WTC11 (cell line): ENCODE measurements at regions not wholly inside any gene's neighbourhood (a gene's known extent, or its start where the extent isn't known, plus 50 kb on each side); places are given as distances from the start of the nearest gene placed in this dataset.

Experiments
- ATAC-seq: fragments of 200-7000 bp; cut with Tn5 transposase; 2 replicates; pipeline ENCODE4 v1.10.0; 2021; ENCODE audit warnings: mild to moderate bottlenecking, moderate library complexity
- CTCF ChIA-PET: fragments of 300-600 bp; sonication (Branson Sonifier 250); formaldehyde crosslinking; loops from one replicate; lab custom pipeline; 2021; ENCODE audit warnings: antibody characterized with exemption; lab: Charles Lee
- POLR2A ChIA-PET: fragments of 350-600 bp; sonication (Branson Sonifier 250); formaldehyde crosslinking; loops from one replicate; lab custom pipeline; 2021; ENCODE audit warnings: antibody characterized with exemption; lab: Charles Lee
- DNase-seq: peaks from one replicate; pipeline ENCODE4 v3.0.0; 2021; ENCODE audit warnings: low spot score
- H3K27ac Mint-ChIP-seq: 2 replicates; pipeline ENCODE4 v1.8.0; 2021; ENCODE audit warnings: mixed read lengths
- H3K27me3 Mint-ChIP-seq: 2 replicates; pipeline ENCODE4 v1.8.0; 2021; ENCODE audit warnings: low read depth, mild to moderate bottlenecking, moderate library complexity, mixed read lengths
- H3K36me3 Mint-ChIP-seq: 2 replicates; pipeline ENCODE4 v1.8.0; 2021; ENCODE audit warnings: mixed read lengths
- H3K4me1 Mint-ChIP-seq: 2 replicates; pipeline ENCODE4 v1.8.0; 2022; ENCODE audit warnings: mixed read lengths
- H3K4me3 Mint-ChIP-seq: 2 replicates; pipeline ENCODE4 v1.8.0; 2021; ENCODE audit warnings: mild to moderate bottlenecking, moderate library complexity, mixed read lengths
- H3K9me3 Mint-ChIP-seq: 2 replicates; pipeline ENCODE4 v1.8.0; 2021; ENCODE audit warnings: mixed read lengths
- ATF3 ChIP-seq: sonication (generic); formaldehyde crosslinking; conservative IDR thresholded peaks from 2 replicates; pipeline ENCODE4 v1.8.1; 2022; ENCODE audit warnings: mild to moderate bottlenecking, missing genetic modification reagents
- CREM ChIP-seq: sonication (generic); formaldehyde crosslinking; IDR thresholded peaks from 2 replicates; pipeline ENCODE4 v1.8.1; 2022; ENCODE audit warnings: mild to moderate bottlenecking, missing genetic modification reagents, moderate library complexity
- CTCF ChIP-seq: fragments of 200-600 bp; IDR thresholded peaks from 2 replicates; pipeline ENCODE4 v1.8.0; 2022; ENCODE audit warnings: antibody characterized with exemption
- E2F1 ChIP-seq: sonication (generic); formaldehyde crosslinking; IDR thresholded peaks from 2 replicates; pipeline ENCODE4 v1.8.0; 2022; ENCODE audit warnings: mild to moderate bottlenecking, missing genetic modification reagents
- ESRRA ChIP-seq: sonication (generic); formaldehyde crosslinking; IDR thresholded peaks from 2 replicates; pipeline ENCODE4 v1.8.1; 2022; ENCODE audit warnings: mild to moderate bottlenecking, missing genetic modification reagents, borderline replicate concordance
- FOXK1 ChIP-seq: sonication (generic); formaldehyde crosslinking; IDR thresholded peaks from 2 replicates; pipeline ENCODE4 v1.8.0; 2022; ENCODE audit warnings: mild to moderate bottlenecking, moderate library complexity, missing genetic modification reagents
- GTF2I ChIP-seq: fragments of 250-450 bp; sonication (Bioruptor Pico); conservative IDR thresholded peaks from 2 replicates; pipeline ENCODE4 v1.4.0; 2021; ENCODE audit warnings: mild to moderate bottlenecking
- MLX ChIP-seq: sonication (generic); formaldehyde crosslinking; IDR thresholded peaks from 2 replicates; pipeline ENCODE4 v1.8.1; 2023; ENCODE audit warnings: mild to moderate bottlenecking, missing genetic modification reagents, moderate library complexity
- MXD4 ChIP-seq: fragments of 250-450 bp; sonication (Bioruptor Pico); IDR thresholded peaks from 2 replicates; pipeline ENCODE4 v1.8.0; 2021; ENCODE audit warnings: mild to moderate bottlenecking, moderate library complexity, borderline replicate concordance
- NR1H2 ChIP-seq: sonication (generic); formaldehyde crosslinking; IDR thresholded peaks from 2 replicates; pipeline ENCODE4 v1.9.0; 2021; ENCODE audit warnings: mild to moderate bottlenecking, moderate library complexity, missing genetic modification reagents
- RELA ChIP-seq: sonication (generic); formaldehyde crosslinking; IDR thresholded peaks from 2 replicates; pipeline ENCODE4 v1.8.1; 2022; ENCODE audit warnings: missing genetic modification reagents, mild to moderate bottlenecking, borderline replicate concordance
- SOX15 ChIP-seq: fragments of 250-450 bp; sonication (Bioruptor Pico); IDR thresholded peaks from 2 replicates; pipeline ENCODE4 v1.9.0; 2021; ENCODE audit warnings: mild to moderate bottlenecking
- TEAD1 ChIP-seq: sonication (generic); formaldehyde crosslinking; IDR thresholded peaks from 2 replicates; pipeline ENCODE4 v1.8.0; 2022; ENCODE audit warnings: mild to moderate bottlenecking, missing genetic modification reagents
- USF2 ChIP-seq: sonication (generic); formaldehyde crosslinking; IDR thresholded peaks from 2 replicates; pipeline ENCODE4 v1.8.1; 2023; ENCODE audit warnings: mild to moderate bottlenecking, missing genetic modification reagents, moderate library complexity
- ZNF121 ChIP-seq: sonication (generic); formaldehyde crosslinking; IDR thresholded peaks from 2 replicates; pipeline ENCODE4 v1.8.0; 2023; ENCODE audit warnings: missing genetic modification reagents
- ZNF425 ChIP-seq: fragments of 250-450 bp; sonication (Bioruptor Pico); conservative IDR thresholded peaks from 2 replicates; pipeline ENCODE4 v1.9.0; 2021; ENCODE audit warnings: mild to moderate bottlenecking

GRCh38 chr13:100838387-100838786, 163.8 kb upstream of the TMTC4 start (continued):
- TF ChIP-seq ZNF121 (CRISPR knock-in tag) (no peak), GTF2I (CRISPR knock-in tag) (no peak), MLX (CRISPR knock-in tag) (no peak), CTCF (no peak), ZNF425 (CRISPR knock-in tag) (no peak), ESRRA (CRISPR knock-in tag) (no peak), E2F1 (CRISPR knock-in tag) (no peak), NR1H2 (CRISPR knock-in tag) (no peak)

GRCh38 chr13:100837631-100838030, 163.0 kb upstream of the TMTC4 start:
- no peak overlapping the region for H3K27ac Mint-ChIP-seq
- no peaks in the 10 kb centered on the region for H3K9me3 Mint-ChIP-seq
- ATAC-seq (no peak), DNase-seq (no peak)
- no peaks in the 10 kb centered on the region for H3K36me3 Mint-ChIP-seq
- H3K4me3 Mint-ChIP-seq: no peak overlapping the region
- ChIA-PET CTCF (no interaction called here), POLR2A (no interaction called here)
- peaks cover 12% of the 10 kb centered on the region for H3K4me1 Mint-ChIP-seq
- no peaks in the 10 kb centered on the region for H3K27me3 Mint-ChIP-seq
- no peak for TF ChIP-seq ESRRA (CRISPR knock-in tag)
- no peak for TF ChIP-seq MLX (CRISPR knock-in tag)
- no peak for TF ChIP-seq MXD4 (CRISPR knock-in tag)
- TF ChIP-seq ATF3 (CRISPR knock-in tag): no peak
- TF ChIP-seq FOXK1 (CRISPR knock-in tag): no peak
- no peak for TF ChIP-seq CREM (CRISPR knock-in tag)
- TF ChIP-seq USF2 (CRISPR knock-in tag): no peak
- TF ChIP-seq RELA (CRISPR knock-in tag): no peak
- TF ChIP-seq TEAD1 (CRISPR knock-in tag): no peak
- TF ChIP-seq SOX15: no peak
- TF ChIP-seq E2F1 (CRISPR knock-in tag): no peak
